Nephron (organoid): ENCODE measurements at regions not wholly inside any gene's neighbourhood (a gene's known extent, or its start where the extent isn't known, plus 50 kb on each side); places are given as distances from the start of the nearest gene placed in this dataset.

Experiments
- H3K27ac Mint-ChIP-seq, 3 experiments: 2 replicates each; pipeline ENCODE4 v1.8.0; 2020; ENCODE audit warnings: mixed read lengths in 3 of 3, mild to moderate bottlenecking in 2 of 3, moderate library complexity in 1 of 3
- H3K27me3 Mint-ChIP-seq: 2 replicates; pipeline ENCODE4 v1.8.0; 2021; ENCODE audit warnings: low read depth, mild to moderate bottlenecking, moderate library complexity, mixed read lengths
- H3K36me3 Mint-ChIP-seq: 2 replicates; pipeline ENCODE4 v1.8.0; 2020; ENCODE audit warnings: low read depth, mixed read lengths
- H3K4me1 Mint-ChIP-seq: 2 replicates; pipeline ENCODE4 v1.8.0; 2020; ENCODE audit warnings: mixed read lengths
- H3K4me3 Mint-ChIP-seq, 3 experiments: 2 replicates each; pipeline ENCODE4 v1.8.0; 2020; ENCODE audit warnings: mild to moderate bottlenecking in 3 of 3, mixed read lengths in 3 of 3, moderate library complexity in 2 of 3
- H3K9me3 Mint-ChIP-seq: 2 replicates; pipeline ENCODE4 v1.8.0; 2020; ENCODE audit warnings: mixed read lengths
- CTCF ChIP-seq, 3 experiments: fragments of 200-600 bp; sonication (generic); IDR thresholded peaks; one replicate each; pipeline ENCODE4 v1.5.0; 2021; ENCODE audit warnings: antibody characterized with exemption in 3 of 3; ENCODE audit not compliant: unreplicated experiment in 3 of 3

GRCh38 chr17:65468321-65468720, 93.1 kb downstream of the AXIN2 start:
- Mint-ChIP-seq H3K4me1 (peaks cover 19% of the 10 kb centered on the region), H3K9me3 (peaks cover 2% of the 10 kb centered on the region), H3K36me3 (no peaks in the 10 kb centered on the region), H3K27me3 (peaks cover 11% of the 10 kb centered on the region), H3K4me3 (no peak overlapping the region), H3K27ac (no peak overlapping the region)
- no peak for TF ChIP-seq CTCF (IDR thresholded peaks at IDR 0.05; ENCODE audit: unreplicated experiment in 3 of 3)

GRCh38 chr17:65467156-65467555, 94.3 kb downstream of the AXIN2 start:
- H3K4me3 Mint-ChIP-seq = no peak overlapping the region
- H3K36me3 Mint-ChIP-seq = no peaks in the 10 kb centered on the region
- H3K9me3 Mint-ChIP-seq = peaks cover 2% of the 10 kb centered on the region
- H3K27ac Mint-ChIP-seq = no peak overlapping the region
- H3K4me1 Mint-ChIP-seq = peaks cover 9% of the 10 kb centered on the region
- TF ChIP-seq CTCF (IDR thresholded peaks at IDR 0.05; ENCODE audit: unreplicated experiment in 3 of 3) = no peak
- peaks cover 6% of the 10 kb centered on the region for H3K27me3 Mint-ChIP-seq

GRCh38 chr17:65466547-65466946, 94.9 kb downstream of the AXIN2 start:
- Mint-ChIP-seq H3K4me1 (peaks cover 7% of the 10 kb centered on the region), H3K27ac (no peak overlapping the region), H3K27me3 (peaks cover 6% of the 10 kb centered on the region), H3K9me3 (peaks cover 5% of the 10 kb centered on the region), H3K4me3 (no peak overlapping the region), H3K36me3 (no peaks in the 10 kb centered on the region)
- no peak for TF ChIP-seq CTCF (IDR thresholded peaks at IDR 0.05; ENCODE audit: unreplicated experiment in 3 of 3)

- Mint-ChIP-seq H3K4me1 (peaks cover 18% of the 10 kb centered on the region), H3K9me3 (peaks cover 5% of the 10 kb centered on the region), H3K36me3 (no peaks in the 10 kb centered on the region), H3K4me3 (no peak overlapping the region), H3K27me3 (peaks cover 4% of the 10 kb centered on the region), H3K27ac (no peak overlapping the region)
- no peak for TF ChIP-seq CTCF (IDR thresholded peaks at IDR 0.05; ENCODE audit: unreplicated experiment in 3 of 3)
These were observed 98.2 kb downstream of the AXIN2 start for GRCh38 chr17:65463242-65463641.

- H3K27ac Mint-ChIP-seq = no peak overlapping the region
- no peak overlapping the region for H3K4me3 Mint-ChIP-seq
- H3K9me3 Mint-ChIP-seq = peaks cover 5% of the 10 kb centered on the region
These were observed 101.6 kb downstream of the AXIN2 start for GRCh38 chr17:65459677-65460347.

More at GRCh38 chr17:65459677-65460347, 101.6 kb downstream of the AXIN2 start:
- Mint-ChIP-seq H3K36me3 (no peaks in the 10 kb centered on the region), H3K4me1 (peaks cover 50% of the 10 kb centered on the region), H3K27me3 (peaks cover 4% of the 10 kb centered on the region)
- no peak for TF ChIP-seq CTCF (IDR thresholded peaks at IDR 0.05; ENCODE audit: unreplicated experiment in 3 of 3)
